H9 (cell line): ENCODE measurements at regions not wholly inside any gene's neighbourhood (a gene's known extent, or its start where the extent isn't known, plus 50 kb on each side); places are given as distances from the start of the nearest gene placed in this dataset.

Source experiments
- DNase-seq: peaks from one replicate; pipeline ENCODE4 v3.0.0-alpha.2; 2017
- H2AFZ ChIP-seq: one replicate; pipeline ENCODE4 v1.6.1; 2013; ENCODE audit warnings: mild to moderate bottlenecking, low read length, control low read depth, moderate library complexity
- H2AK5ac ChIP-seq: 2 replicates; pipeline ENCODE4 v1.6.1; 2013; ENCODE audit warnings: low read length, control low read depth, mixed read lengths; ENCODE audit not compliant: insufficient read length
- H2BK120ac ChIP-seq: one replicate; pipeline ENCODE4 v1.6.1; 2013; ENCODE audit warnings: low read depth, mild to moderate bottlenecking, low read length, control low read depth, inconsistent platforms; ENCODE audit not compliant: poor library complexity, severe bottlenecking
- H2BK12ac ChIP-seq: 2 replicates; pipeline ENCODE4 v1.6.1; 2013; ENCODE audit warnings: low read length, control low read depth, mixed read lengths, low read depth; ENCODE audit not compliant: insufficient read length
- H2BK15ac ChIP-seq: 2 replicates; pipeline ENCODE4 v1.6.1; 2013; ENCODE audit warnings: low read depth, low read length, control low read depth
- H2BK20ac ChIP-seq: one replicate; pipeline ENCODE4 v1.6.1; 2013; ENCODE audit warnings: low read depth, mild to moderate bottlenecking, low read length, control low read depth, inconsistent platforms; ENCODE audit not compliant: poor library complexity, severe bottlenecking
- H2BK5ac ChIP-seq: 2 replicates; pipeline ENCODE4 v1.6.1; 2013; ENCODE audit warnings: low read length, control low read depth, mixed read lengths; ENCODE audit not compliant: insufficient read length
- H3K14ac ChIP-seq: 2 replicates; pipeline ENCODE4 v1.6.1; 2013; ENCODE audit warnings: low read length, control low read depth; ENCODE audit not compliant: insufficient read depth
- H3K18ac ChIP-seq: 2 replicates; pipeline ENCODE4 v1.6.1; 2013; ENCODE audit warnings: low read depth, mild to moderate bottlenecking, mixed read lengths, low read length, control low read depth; ENCODE audit not compliant: insufficient read length
- H3K23ac ChIP-seq: 2 replicates; pipeline ENCODE4 v1.6.1; 2013; ENCODE audit warnings: low read length, control low read depth, mixed read lengths, low read depth; ENCODE audit not compliant: insufficient read length
- H3K23me2 ChIP-seq: 2 replicates; pipeline ENCODE4 v1.6.1; 2013; ENCODE audit warnings: low read depth, mild to moderate bottlenecking, mixed read lengths, low read length, control low read depth; ENCODE audit not compliant: insufficient read length, poor library complexity, severe bottlenecking
- H3K27ac ChIP-seq: 2 replicates; pipeline ENCODE4 v1.5.1; 2013; ENCODE audit warnings: low read length, control low read depth, mixed read lengths, low read depth; ENCODE audit not compliant: insufficient read length
- H3K27me3 ChIP-seq: 2 replicates; pipeline ENCODE4 v1.6.1; 2013; ENCODE audit warnings: low read length, control low read depth, inconsistent platforms; ENCODE audit not compliant: insufficient read depth
- H3K4ac ChIP-seq: 2 replicates; pipeline ENCODE4 v1.6.1; 2013; ENCODE audit warnings: low read depth, mild to moderate bottlenecking, control low read depth, inconsistent platforms, low read length, moderate library complexity
- H3K4me1 ChIP-seq: 2 replicates; pipeline ENCODE4 v1.6.1; 2013; ENCODE audit warnings: low read length, control low read depth, inconsistent platforms; ENCODE audit not compliant: insufficient read depth
- H3K4me2 ChIP-seq: 2 replicates; pipeline ENCODE4 v1.6.1; 2013; ENCODE audit warnings: low read length, control low read depth, mixed read lengths; ENCODE audit not compliant: insufficient read length, insufficient read depth
- H3K56ac ChIP-seq: 2 replicates; pipeline ENCODE4 v1.6.1; 2013; ENCODE audit warnings: low read depth, mild to moderate bottlenecking, mixed read lengths, low read length, control low read depth; ENCODE audit not compliant: insufficient read length
- H3K79me1 ChIP-seq: 2 replicates; pipeline ENCODE4 v1.6.1; 2013; ENCODE audit warnings: low read depth, mild to moderate bottlenecking, moderate library complexity, low read length, control low read depth, inconsistent platforms; ENCODE audit not compliant: insufficient read depth, poor library complexity, severe bottlenecking
- H3K79me2 ChIP-seq: 2 replicates; pipeline ENCODE4 v1.6.1; 2013; ENCODE audit warnings: low read length, control low read depth, inconsistent platforms; ENCODE audit not compliant: insufficient read depth
- H3K9ac ChIP-seq: 2 replicates; pipeline ENCODE4 v1.6.1; 2013; ENCODE audit warnings: low read length, control low read depth, mixed read lengths; ENCODE audit not compliant: insufficient read length; ENCODE audit errors: extremely low read depth
- H3K9me3 ChIP-seq: one replicate; pipeline ENCODE4 v1.6.1; 2013; ENCODE audit warnings: low read depth, low read length, inconsistent platforms; ENCODE audit not compliant: control insufficient read depth
- H3T11ph ChIP-seq: one replicate; pipeline ENCODE4 v1.6.1; 2013; ENCODE audit warnings: mild to moderate bottlenecking, low read length, control low read depth, inconsistent platforms
- H4K20me1 ChIP-seq: one replicate; pipeline ENCODE4 v1.6.1; 2013; ENCODE audit not compliant: control insufficient read depth, insufficient read length, insufficient read depth
- H4K5ac ChIP-seq: 2 replicates; pipeline ENCODE4 v1.6.1; 2013; ENCODE audit warnings: low read depth, mild to moderate bottlenecking, mixed read lengths, low read length, control low read depth; ENCODE audit not compliant: insufficient read length
- H4K8ac ChIP-seq: replicated peaks from 2 replicates; pipeline ENCODE4 v1.6.1; 2013; ENCODE audit warnings: low read length, control low read depth, mixed read lengths, low read depth; ENCODE audit not compliant: insufficient read length
- H4K91ac ChIP-seq: 2 replicates; pipeline ENCODE4 v1.6.1; 2013; ENCODE audit warnings: low read depth, mild to moderate bottlenecking, moderate library complexity, mixed read lengths, low read length, control low read depth; ENCODE audit not compliant: insufficient read length
- H3K27ac Mint-ChIP-seq, 3 experiments: 2 replicates in 2 of 3; 3 replicates in 1 of 3; pipeline ENCODE4 v1.8.0; 2020 to 2021; ENCODE audit warnings: mixed read lengths in 3 of 3, mild to moderate bottlenecking in 1 of 3, moderate library complexity in 1 of 3
- H3K27me3 Mint-ChIP-seq: 2 replicates; pipeline ENCODE4 v1.8.0; 2021; ENCODE audit warnings: low read depth, mild to moderate bottlenecking, moderate library complexity, mixed read lengths
- H3K36me3 Mint-ChIP-seq, 3 experiments: 2 replicates in 2 of 3; 3 replicates in 1 of 3; pipeline ENCODE4 v1.8.0; 2020 to 2021; ENCODE audit warnings: low read depth in 3 of 3, mixed read lengths in 3 of 3; ENCODE audit not compliant: insufficient read depth in 1 of 3
- H3K4me1 Mint-ChIP-seq, 2 experiments: 2 replicates each; pipeline ENCODE4 v1.8.0; 2020; ENCODE audit warnings: mixed read lengths in 2 of 2
- H3K4me3 Mint-ChIP-seq, 2 experiments: 2 replicates in 1 of 2; 3 replicates in 1 of 2; pipeline ENCODE4 v1.8.0; 2020 to 2021; ENCODE audit warnings: mild to moderate bottlenecking in 2 of 2, mixed read lengths in 2 of 2, moderate library complexity in 1 of 2
- H3K9me3 Mint-ChIP-seq, 2 experiments: 2 replicates in 1 of 2; 3 replicates in 1 of 2; pipeline ENCODE4 v1.8.0; 2020; ENCODE audit warnings: mild to moderate bottlenecking in 2 of 2, mixed read lengths in 2 of 2, moderate library complexity in 1 of 2
- CTCF ChIP-seq: fragments of 200-600 bp; sonication (generic); conservative IDR thresholded peaks from 3 replicates; pipeline ENCODE4 v1.8.0; 2021; ENCODE audit warnings: antibody characterized with exemption, mild to moderate bottlenecking
- WGBS: extraction: QIAGEN DNeasy Blood & Tissue Kit; methylation state at CpG from one replicate; pipeline ENCODE4 v1.1.7; 2013; ENCODE audit warnings: missing lambda C conversion rate, low lambda C conversion rate, mixed read lengths; ENCODE audit not compliant: insufficient read length; ENCODE audit errors: extremely low coverage; 5-methylcytosine and 5-hydroxymethylcytosine counted together

GRCh38 chr18:6628187-6628586, 101.3 kb upstream of the ARHGAP28 start:
- H3K27me3 ChIP-seq, result no peaks in the 10 kb centered on the region
- H3K4me3 Mint-ChIP-seq, result no peak overlapping the region
- no peak overlapping the region for H4K91ac ChIP-seq
- no peaks in the 10 kb centered on the region for H3K79me2 ChIP-seq
- H3K36me3 Mint-ChIP-seq, result peaks cover 0 to 9% (median 0%) of the 10 kb centered on the region in 3 experiments; a peak in 4 of 7 replicates
- H3K9me3 ChIP-seq, result no peaks in the 10 kb centered on the region
- no peak overlapping the region for H2BK120ac ChIP-seq
- no peak overlapping the region for H2AFZ ChIP-seq
- H3K56ac ChIP-seq, result no peak overlapping the region
- H2BK20ac ChIP-seq, result no peak overlapping the region
- no peak overlapping the region for H4K5ac ChIP-seq
- H3T11ph ChIP-seq, result no peak overlapping the region
- no peak overlapping the region for H2BK5ac ChIP-seq
- no peaks in the 10 kb centered on the region for H3K23me2 ChIP-seq
- H4K8ac ChIP-seq, result no peak overlapping the region
- H2AK5ac ChIP-seq, result no peak overlapping the region
- H2BK15ac ChIP-seq, result no peak overlapping the region
- H3K4ac ChIP-seq, result no peak overlapping the region
- peaks cover 3% of the 10 kb centered on the region; the same call in 1 of the 2 replicates for H3K4me1 ChIP-seq
- H3K14ac ChIP-seq, result no peak overlapping the region
- peaks cover 0 to 5% of the 10 kb centered on the region in 2 experiments; a peak in 1 of 5 replicates for H3K9me3 Mint-ChIP-seq
- no peak for TF ChIP-seq CTCF
- no peak overlapping the region for H3K23ac ChIP-seq
- no peak overlapping the region for H2BK12ac ChIP-seq
- H3K18ac ChIP-seq, result no peak overlapping the region
- H3K4me2 ChIP-seq, result no peak overlapping the region
- no CpG with 5 or more reads among the region's 2 CpGs for WGBS
- H3K27ac ChIP-seq, result no peak overlapping the region
- H3K9ac ChIP-seq, result no peak overlapping the region
- DNase-seq, result no peak
- H3K4me1 Mint-ChIP-seq, result peaks cover 18 to 25% of the 10 kb centered on the region in 2 experiments
- H3K27ac Mint-ChIP-seq, result no peak overlapping the region
- H3K27me3 Mint-ChIP-seq, result no peaks in the 10 kb centered on the region
- H4K20me1 ChIP-seq, result no peaks in the 10 kb centered on the region
- H3K79me1 ChIP-seq, result no peaks in the 10 kb centered on the region
